ENCODE measurements at regions not wholly inside any gene's neighbourhood (a gene's known extent, or its start where the extent isn't known, plus 50 kb on each side); places are given as distances from the start of the nearest gene placed in this dataset.

GRCh38 chr6:133114973-133115372 lies 126.2 kb upstream of the EYA4 start:
- DNase-seq (ENCODE audit: low spot score), result no peak
- no peak for TF ChIP-seq CTCF (IDR thresholded peaks at IDR 0.05)
- Histone ChIP-seq H3K4me3 (no peak overlapping the region), H3K27ac (no peak overlapping the region)

GRCh38 chr6:133115946-133116345 lies 125.2 kb upstream of the EYA4 start:
- H3K4me3 ChIP-seq, result no peak overlapping the region
- TF ChIP-seq CTCF (IDR thresholded peaks at IDR 0.05), result no peak
- H3K27ac ChIP-seq, result no peak overlapping the region
- no peak for DNase-seq (ENCODE audit: low spot score)

GRCh38 chr6:133128191-133128590 lies 113.0 kb upstream of the EYA4 start:
- H3K27ac ChIP-seq, result no peak overlapping the region
- DNase-seq (ENCODE audit: low spot score), result no peak
- no peak for TF ChIP-seq CTCF (IDR thresholded peaks at IDR 0.05)
- no peak overlapping the region for H3K4me3 ChIP-seq

GRCh38 chr6:133129556-133129955 lies 111.6 kb upstream of the EYA4 start:
- no peak for TF ChIP-seq CTCF (IDR thresholded peaks at IDR 0.05)
- H3K4me3 ChIP-seq, result no peak overlapping the region
- DNase-seq (ENCODE audit: low spot score), result no peak
- no peak overlapping the region for H3K27ac ChIP-seq

- TF ChIP-seq CTCF (IDR thresholded peaks at IDR 0.05), result no peak
- no peak overlapping the region for H3K4me3 ChIP-seq
- no peak overlapping the region for H3K27ac ChIP-seq
- DNase-seq (ENCODE audit: low spot score), result no peak
Measured at GRCh38 chr6:133130863-133131262, 110.3 kb upstream of the EYA4 start.

GRCh38 chr6:133131621-133132465 lies 109.3 kb upstream of the EYA4 start:
- no peak for DNase-seq (ENCODE audit: low spot score)
- no peak for TF ChIP-seq CTCF (IDR thresholded peaks at IDR 0.05)
- Histone ChIP-seq H3K27ac (no peak overlapping the region), H3K4me3 (no peak overlapping the region)

- no peak for TF ChIP-seq CTCF (IDR thresholded peaks at IDR 0.05)
- Histone ChIP-seq H3K27ac (no peak overlapping the region), H3K4me3 (no peak overlapping the region)
- no peak for DNase-seq (ENCODE audit: low spot score)
Measured at GRCh38 chr6:133132466-133132971, 108.6 kb upstream of the EYA4 start.

All from coronary artery (tissue), 2 donors.